NT2/D1 (cell line): ENCODE measurements at regions not wholly inside any gene's neighbourhood (a gene's known extent, or its start where the extent isn't known, plus 50 kb on each side); places are given as distances from the start of the nearest gene placed in this dataset.

Experiments
- SUZ12 ChIP-seq: IDR thresholded peaks from 2 replicates; pipeline ENCODE4 v1.6.1; 2011; ENCODE audit not compliant: insufficient read length, insufficient read depth; ENCODE audit errors: extremely low read depth
- YY1 ChIP-seq: IDR thresholded peaks from 2 replicates; pipeline ENCODE4 v1.6.1; 2011; ENCODE audit not compliant: insufficient read length, insufficient read depth

DNA sequence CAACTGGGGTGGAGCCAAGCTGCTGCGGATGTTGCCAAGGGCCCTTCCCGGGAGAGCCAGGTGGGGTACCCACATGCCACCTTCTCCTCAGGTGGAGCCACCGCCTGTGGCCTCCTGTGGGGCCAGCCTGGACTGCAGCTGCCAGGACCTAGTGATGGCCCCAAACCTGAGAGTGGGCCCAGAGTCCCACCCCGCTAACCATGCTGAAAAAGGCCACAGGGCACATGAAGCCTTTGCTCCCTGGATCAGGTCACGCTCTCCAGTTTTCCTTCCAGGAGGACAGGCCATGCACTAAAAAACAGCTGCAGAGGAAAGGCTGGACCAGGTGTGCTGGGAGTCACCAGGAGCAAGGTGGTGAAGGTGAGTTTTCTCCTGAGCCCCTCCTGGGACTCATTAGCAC is 73.9 kb upstream of the SLC22A16 start:
- TF ChIP-seq SUZ12 (no peak), YY1 (no peak)
